ENCODE measurements at regions not wholly inside any gene's neighbourhood (a gene's known extent, or its start where the extent isn't known, plus 50 kb on each side); places are given as distances from the start of the nearest gene placed in this dataset.

DNA sequence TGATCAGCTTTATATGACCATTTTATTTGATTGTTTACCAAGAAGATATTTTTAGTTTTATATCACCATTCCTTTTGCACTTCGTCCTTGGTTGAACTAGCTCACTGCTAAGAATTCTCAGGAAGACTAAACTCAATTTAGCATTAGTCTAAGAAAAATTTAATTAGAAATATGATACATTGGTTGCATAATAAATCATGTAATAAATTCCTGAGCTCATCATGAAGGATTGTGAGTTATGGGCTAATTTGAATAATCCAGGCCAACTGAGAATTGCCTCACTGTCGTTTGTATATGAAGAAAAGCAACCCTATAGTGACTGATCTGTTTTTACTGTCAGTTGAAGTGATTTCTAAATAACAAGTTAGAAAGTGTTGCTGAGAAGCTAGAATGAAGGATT, 725.5 kb downstream of the DNAJB9 start:
- intact Hi-C loops (cut with DNase I), result no loop called here
- no peak overlapping the region for H3K4me3 ChIP-seq

DNA sequence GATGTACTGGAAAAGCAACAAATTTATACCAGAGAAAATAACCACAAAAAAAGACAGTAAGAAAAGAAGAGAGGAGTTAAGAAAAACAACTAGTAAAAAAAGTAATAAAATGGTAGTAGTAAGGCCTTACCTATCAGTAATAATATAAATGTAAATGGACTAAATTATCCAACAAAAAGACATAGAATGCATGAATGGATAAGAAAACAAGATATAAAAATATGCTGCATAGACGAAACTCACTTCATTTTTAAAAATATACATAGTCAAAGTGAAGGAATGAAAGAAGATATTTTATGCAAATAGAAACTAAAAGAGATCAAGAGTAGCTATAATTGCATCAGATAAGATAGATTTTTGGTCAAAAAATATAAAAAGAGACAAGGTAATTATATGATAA, 739.1 kb downstream of the DNAJB9 start:
- 45% methylated on average over 1 of the region's 1 CpG for WGBS (ENCODE audit: insufficient coverage, low coverage, low lambda C conversion rate, missing lambda C conversion rate)
- H3K4me3 ChIP-seq, result no peak overlapping the region
- TF ChIP-seq, protein P1, sequence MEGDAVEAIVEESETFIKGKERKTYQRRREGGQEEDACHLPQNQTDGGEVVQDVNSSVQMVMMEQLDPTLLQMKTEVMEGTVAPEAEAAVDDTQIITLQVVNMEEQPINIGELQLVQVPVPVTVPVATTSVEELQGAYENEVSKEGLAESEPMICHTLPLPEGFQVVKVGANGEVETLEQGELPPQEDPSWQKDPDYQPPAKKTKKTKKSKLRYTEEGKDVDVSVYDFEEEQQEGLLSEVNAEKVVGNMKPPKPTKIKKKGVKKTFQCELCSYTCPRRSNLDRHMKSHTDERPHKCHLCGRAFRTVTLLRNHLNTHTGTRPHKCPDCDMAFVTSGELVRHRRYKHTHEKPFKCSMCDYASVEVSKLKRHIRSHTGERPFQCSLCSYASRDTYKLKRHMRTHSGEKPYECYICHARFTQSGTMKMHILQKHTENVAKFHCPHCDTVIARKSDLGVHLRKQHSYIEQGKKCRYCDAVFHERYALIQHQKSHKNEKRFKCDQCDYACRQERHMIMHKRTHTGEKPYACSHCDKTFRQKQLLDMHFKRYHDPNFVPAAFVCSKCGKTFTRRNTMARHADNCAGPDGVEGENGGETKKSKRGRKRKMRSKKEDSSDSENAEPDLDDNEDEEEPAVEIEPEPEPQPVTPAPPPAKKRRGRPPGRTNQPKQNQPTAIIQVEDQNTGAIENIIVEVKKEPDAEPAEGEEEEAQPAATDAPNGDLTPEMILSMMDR (IDR thresholded peaks at IDR 0.05), result no peak
- TF ChIP-seq POLR2A (IDR thresholded peaks at IDR 0.05), result no peak
- ATAC-seq (no peak), DNase-seq (no peak)
- H3K9me3 ChIP-seq, result no peaks in the 10 kb centered on the region
- H3K27ac ChIP-seq, result no peak overlapping the region
- H3K27me3 ChIP-seq, result no peaks in the 10 kb centered on the region
- H3K4me1 ChIP-seq, result no peaks in the 10 kb centered on the region
- intact Hi-C loops (cut with DNase I), result no loop called here
- no peaks in the 10 kb centered on the region for H3K36me3 ChIP-seq

More for the DNA sequence above, 725.5 kb downstream of the DNAJB9 start:
- ATAC-seq, result no peak
- no peaks in the 10 kb centered on the region for H3K27me3 ChIP-seq
- WGBS (ENCODE audit: insufficient coverage, low coverage, low lambda C conversion rate, missing lambda C conversion rate), result 31% methylated on average over 2 of the region's 2 CpGs
- no peak for DNase-seq
- TF ChIP-seq, protein P1 (IDR thresholded peaks at IDR 0.05), result no peak
- no peak for TF ChIP-seq POLR2A (IDR thresholded peaks at IDR 0.05)
- H3K36me3 ChIP-seq, result no peaks in the 10 kb centered on the region
- H3K9me3 ChIP-seq, result no peaks in the 10 kb centered on the region
- H3K27ac ChIP-seq, result no peak overlapping the region
- H3K4me1 ChIP-seq, result no peaks in the 10 kb centered on the region

DNA sequence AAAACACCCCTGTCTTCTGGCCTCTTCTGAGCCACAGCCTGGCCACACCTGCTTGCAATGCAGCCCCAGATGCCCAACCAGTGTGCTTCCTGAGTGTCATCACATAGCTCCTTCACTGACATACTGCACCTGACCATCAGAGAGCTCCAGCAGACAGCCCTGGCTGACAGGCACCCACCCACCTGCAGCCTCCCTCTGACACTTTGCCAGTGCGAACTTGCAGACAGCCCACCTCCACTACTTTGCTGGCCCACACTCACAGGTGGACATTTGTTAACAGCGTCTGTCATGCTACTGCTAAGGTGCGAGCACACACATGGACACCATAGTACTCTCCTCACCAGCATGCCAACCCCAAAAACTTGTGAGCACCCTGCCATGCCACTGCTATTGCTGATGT, 740.1 kb downstream of the DNAJB9 start:
- no peaks in the 10 kb centered on the region for H3K4me1 ChIP-seq
- no peaks in the 10 kb centered on the region for H3K9me3 ChIP-seq
- no peak for ATAC-seq
- no peak overlapping the region for H3K27ac ChIP-seq
- H3K36me3 ChIP-seq, result no peaks in the 10 kb centered on the region
- no peaks in the 10 kb centered on the region for H3K27me3 ChIP-seq
- no peak overlapping the region for H3K4me3 ChIP-seq
- no peak for DNase-seq
- 68% methylated on average over 2 of the region's 3 CpGs for WGBS (ENCODE audit: insufficient coverage, low coverage, low lambda C conversion rate, missing lambda C conversion rate)
- intact Hi-C loops (cut with DNase I), result no loop called here
- TF ChIP-seq, protein P1 (IDR thresholded peaks at IDR 0.05), result no peak
- no peak for TF ChIP-seq POLR2A (IDR thresholded peaks at IDR 0.05)

DNA sequence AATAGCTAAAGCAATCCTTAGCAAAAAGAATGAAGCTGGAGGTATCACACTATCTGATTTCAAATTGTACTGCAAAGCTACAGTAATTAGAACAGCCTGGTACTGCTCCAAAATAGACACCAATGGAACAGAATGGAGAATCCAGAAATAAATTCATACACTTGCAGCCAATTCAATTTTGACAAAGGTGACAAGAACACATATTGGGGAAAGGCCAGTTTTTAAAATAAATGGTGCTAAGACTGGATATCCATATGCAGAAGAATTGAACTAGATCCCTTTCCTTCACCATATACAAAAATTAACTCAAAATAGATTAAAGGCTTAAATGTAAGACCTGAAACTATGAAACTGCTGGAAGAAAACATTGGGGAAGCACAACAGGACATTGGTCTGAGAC, 748.5 kb downstream of the DNAJB9 start:
- no peak overlapping the region for H3K4me3 ChIP-seq
- no peak for TF ChIP-seq POLR2A (IDR thresholded peaks at IDR 0.05)
- TF ChIP-seq, protein P1 (IDR thresholded peaks at IDR 0.05), result no peak

DNA sequence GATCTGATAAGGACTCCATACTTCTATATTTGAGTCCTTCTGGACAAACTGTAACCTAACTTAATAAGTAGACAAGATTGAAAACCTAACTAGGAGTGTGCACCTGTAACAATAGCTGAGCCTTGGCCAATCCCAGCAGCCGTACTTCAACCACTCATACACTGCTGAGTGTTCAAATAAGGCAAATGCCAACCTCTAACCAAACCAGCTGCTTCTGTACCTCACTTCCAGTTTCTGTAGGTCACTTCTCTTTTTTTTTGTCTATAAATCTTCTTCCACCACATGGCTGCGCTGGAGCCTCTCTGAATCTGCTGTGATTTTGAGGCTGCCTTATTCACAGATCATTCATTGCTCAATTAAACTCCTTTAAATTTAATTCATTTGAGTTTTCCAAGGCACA, 753.2 kb downstream of the DNAJB9 start:
- H3K4me3 ChIP-seq, result no peak overlapping the region
- H3K27ac ChIP-seq, result no peak overlapping the region
- intact Hi-C loops (cut with DNase I), result no loop called here
- DNase-seq, result no peak
- 50% methylated on average over 2 of the region's 2 CpGs for WGBS (ENCODE audit: insufficient coverage, low coverage, low lambda C conversion rate, missing lambda C conversion rate)
- TF ChIP-seq, protein P1 (IDR thresholded peaks at IDR 0.05), result peak in 1 of 4 donors; percentile 14
- TF ChIP-seq POLR2A (IDR thresholded peaks at IDR 0.05), result no peak
- H3K36me3 ChIP-seq, result no peaks in the 10 kb centered on the region
- H3K27me3 ChIP-seq, result no peaks in the 10 kb centered on the region
- no peaks in the 10 kb centered on the region for H3K4me1 ChIP-seq
- no peak for ATAC-seq
- no peaks in the 10 kb centered on the region for H3K9me3 ChIP-seq

More for the DNA sequence above, 748.5 kb downstream of the DNAJB9 start:
- Histone ChIP-seq H3K27ac (no peak overlapping the region), H3K27me3 (no peaks in the 10 kb centered on the region), H3K36me3 (no peaks in the 10 kb centered on the region), H3K9me3 (no peaks in the 10 kb centered on the region), H3K4me1 (no peaks in the 10 kb centered on the region)
- intact Hi-C loops (cut with DNase I), result no loop called here
- no peak for ATAC-seq
- DNase-seq, result no peak

Data from right lobe of liver (tissue), 6 donors.